Endodermal cell (in vitro differentiated cells): ENCODE measurements at regions not wholly inside any gene's neighbourhood (a gene's known extent, or its start where the extent isn't known, plus 50 kb on each side); places are given as distances from the start of the nearest gene placed in this dataset.

ENCODE experiments used
- DNase-seq: peaks from one replicate; pipeline ENCODE4 v3.0.0-alpha.2; 2017
- H3K27ac ChIP-seq: 2 replicates; pipeline ENCODE4 v1.5.1; 2013; ENCODE audit warnings: mild to moderate bottlenecking, low read depth, low read length, moderate library complexity
- H3K27me3 ChIP-seq: 2 replicates; pipeline ENCODE4 v1.6.1; 2013; ENCODE audit warnings: mild to moderate bottlenecking, low read length, moderate library complexity; ENCODE audit not compliant: insufficient read depth, control insufficient read depth, poor library complexity, severe bottlenecking
- H3K36me3 ChIP-seq: 2 replicates; pipeline ENCODE4 v1.7.0; 2013; ENCODE audit warnings: mild to moderate bottlenecking, low read length, moderate library complexity; ENCODE audit not compliant: control insufficient read depth, insufficient read depth
- H3K4me1 ChIP-seq: one replicate; pipeline ENCODE4 v1.7.0; 2013; ENCODE audit warnings: low read length; ENCODE audit not compliant: control insufficient read depth, insufficient read depth
- H3K4me3 ChIP-seq: 2 replicates; pipeline ENCODE4 v1.5.1; 2013; ENCODE audit warnings: mild to moderate bottlenecking, low read length, moderate library complexity
- H3K9ac ChIP-seq: 2 replicates; pipeline ENCODE4 v1.6.1; 2013; ENCODE audit warnings: mild to moderate bottlenecking, low read length, moderate library complexity; ENCODE audit not compliant: poor library complexity, severe bottlenecking; ENCODE audit errors: extremely low read depth
- H3K9me3 ChIP-seq: 2 replicates; pipeline ENCODE4 v1.6.1; 2013; ENCODE audit warnings: mild to moderate bottlenecking, low read length, moderate library complexity; ENCODE audit not compliant: control insufficient read depth
- H3K27ac Mint-ChIP-seq: 2 replicates; pipeline ENCODE4 v1.8.0; 2020; ENCODE audit warnings: mixed read lengths
- H3K27me3 Mint-ChIP-seq: 2 replicates; pipeline ENCODE4 v1.8.0; 2021; ENCODE audit warnings: mild to moderate bottlenecking, mixed read lengths; ENCODE audit not compliant: insufficient read depth
- H3K36me3 Mint-ChIP-seq: 2 replicates; pipeline ENCODE4 v1.8.0; 2020; ENCODE audit warnings: low read depth, mixed read lengths
- H3K4me1 Mint-ChIP-seq: 2 replicates; pipeline ENCODE4 v1.8.0; 2020; ENCODE audit warnings: mixed read lengths
- H3K4me3 Mint-ChIP-seq: 2 replicates; pipeline ENCODE4 v1.8.0; 2020; ENCODE audit warnings: mild to moderate bottlenecking, moderate library complexity, mixed read lengths
- H3K9me3 Mint-ChIP-seq: 2 replicates; pipeline ENCODE4 v1.8.0; 2020; ENCODE audit warnings: mild to moderate bottlenecking, mixed read lengths
- WGBS, 2 experiments: methylation state at CpG; one replicate each; pipeline versions ENCODE4 v1.1.5 to v1.1.7; 2013; ENCODE audit warnings: missing lambda C conversion rate in 2 of 2, mixed read lengths in 1 of 2; ENCODE audit not compliant: insufficient coverage in 1 of 2, insufficient read length in 1 of 2; 5-methylcytosine and 5-hydroxymethylcytosine counted together
- TF ChIP-seq, protein P1 (sequence below): fragments of 200-600 bp; sonication (generic); conservative IDR thresholded peaks from 2 replicates; pipeline ENCODE4 v1.5.0; 2021; ENCODE audit warnings: antibody characterized with exemption, mild to moderate bottlenecking

DNA sequence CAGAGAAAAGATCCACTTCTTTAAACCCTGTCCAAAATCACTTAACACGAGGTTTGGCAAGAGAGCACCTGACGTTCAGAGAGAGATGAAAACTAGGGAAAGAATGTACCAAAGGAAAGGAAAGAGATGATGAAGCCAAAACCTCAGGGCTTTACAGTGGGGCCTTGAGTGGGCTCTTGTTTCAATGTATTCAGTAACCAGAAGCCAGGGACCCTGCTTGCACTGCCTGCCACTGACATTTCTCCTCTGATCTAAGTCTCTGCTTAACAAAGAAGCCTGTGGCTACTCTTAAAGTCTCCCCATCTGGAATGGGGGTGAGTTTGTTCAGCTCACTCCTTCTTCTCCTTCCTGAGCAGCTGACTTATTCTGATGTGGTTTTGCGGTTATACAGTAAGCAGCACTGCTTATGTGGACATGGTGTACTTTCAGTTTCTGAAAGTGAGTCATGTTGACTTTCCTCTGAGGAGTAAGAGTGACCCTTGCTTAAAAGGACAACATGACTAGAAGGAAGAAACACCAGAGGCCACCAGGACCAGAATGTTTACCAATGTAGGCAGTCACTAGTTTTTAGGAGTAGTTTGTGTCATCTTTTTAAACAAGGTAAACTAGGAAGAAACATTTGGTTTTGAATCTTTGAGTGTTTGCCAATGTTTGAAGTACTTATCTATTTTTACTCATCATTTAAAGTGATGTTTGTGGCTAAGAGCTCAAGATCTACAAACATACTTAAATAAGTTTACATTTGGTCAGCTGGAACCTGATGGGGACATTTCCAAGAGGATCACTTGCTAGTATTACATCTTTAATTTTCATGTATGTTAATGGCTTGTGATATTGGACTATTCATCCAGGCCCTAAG is 87.4 kb downstream of the FASLG start:
- H3K27ac ChIP-seq: no peak overlapping the region
- H3K36me3 ChIP-seq: no peaks in the 10 kb centered on the region
- DNase-seq: no peak
- H3K27me3 ChIP-seq: no peaks in the 10 kb centered on the region
- no peaks in the 10 kb centered on the region for H3K9me3 ChIP-seq
- Mint-ChIP-seq H3K27me3 (peaks cover 4% of the 10 kb centered on the region), H3K4me3 (no peak overlapping the region), H3K9me3 (no peaks in the 10 kb centered on the region), H3K27ac (no peak overlapping the region), H3K4me1 (peaks cover 1% of the 10 kb centered on the region), H3K36me3 (no peaks in the 10 kb centered on the region)
- 90 to 98% methylated on average over 2 to 3 of the region's 3 CpGs for WGBS, 2 experiments
- no peaks in the 10 kb centered on the region for H3K4me1 ChIP-seq
- H3K4me3 ChIP-seq: no peak overlapping the region
- TF ChIP-seq, protein P1, sequence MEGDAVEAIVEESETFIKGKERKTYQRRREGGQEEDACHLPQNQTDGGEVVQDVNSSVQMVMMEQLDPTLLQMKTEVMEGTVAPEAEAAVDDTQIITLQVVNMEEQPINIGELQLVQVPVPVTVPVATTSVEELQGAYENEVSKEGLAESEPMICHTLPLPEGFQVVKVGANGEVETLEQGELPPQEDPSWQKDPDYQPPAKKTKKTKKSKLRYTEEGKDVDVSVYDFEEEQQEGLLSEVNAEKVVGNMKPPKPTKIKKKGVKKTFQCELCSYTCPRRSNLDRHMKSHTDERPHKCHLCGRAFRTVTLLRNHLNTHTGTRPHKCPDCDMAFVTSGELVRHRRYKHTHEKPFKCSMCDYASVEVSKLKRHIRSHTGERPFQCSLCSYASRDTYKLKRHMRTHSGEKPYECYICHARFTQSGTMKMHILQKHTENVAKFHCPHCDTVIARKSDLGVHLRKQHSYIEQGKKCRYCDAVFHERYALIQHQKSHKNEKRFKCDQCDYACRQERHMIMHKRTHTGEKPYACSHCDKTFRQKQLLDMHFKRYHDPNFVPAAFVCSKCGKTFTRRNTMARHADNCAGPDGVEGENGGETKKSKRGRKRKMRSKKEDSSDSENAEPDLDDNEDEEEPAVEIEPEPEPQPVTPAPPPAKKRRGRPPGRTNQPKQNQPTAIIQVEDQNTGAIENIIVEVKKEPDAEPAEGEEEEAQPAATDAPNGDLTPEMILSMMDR: no peak
- no peak overlapping the region for H3K9ac ChIP-seq

DNA sequence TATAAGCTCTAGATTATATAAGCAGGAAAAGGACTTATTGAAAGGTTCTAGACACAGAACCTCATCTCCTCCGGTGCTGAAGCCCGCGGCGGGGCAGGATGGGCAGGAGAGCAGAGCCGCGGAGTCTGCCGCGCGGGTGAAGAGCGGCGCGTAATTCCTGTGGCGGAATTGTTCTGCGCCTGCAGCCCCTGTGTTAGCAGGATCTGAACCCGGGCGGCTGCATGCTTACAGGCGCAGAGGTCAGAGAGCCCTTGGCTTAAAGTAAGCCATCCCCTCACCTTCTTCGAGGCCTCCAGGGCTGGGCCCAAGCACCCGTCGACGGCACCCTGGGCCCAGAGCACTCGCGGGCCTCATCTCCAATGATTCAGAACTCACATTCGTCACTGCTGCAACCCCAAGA is 89.3 kb downstream of the FASLG start:
- WGBS, 2 experiments: 96 to 98% methylated on average over 12 to 24 of the region's 24 CpGs
- no peak overlapping the region for H3K27ac ChIP-seq
- H3K27me3 ChIP-seq: no peaks in the 10 kb centered on the region
- Mint-ChIP-seq H3K4me3 (no peak overlapping the region), H3K27ac (no peak overlapping the region), H3K9me3 (no peaks in the 10 kb centered on the region), H3K36me3 (no peaks in the 10 kb centered on the region), H3K27me3 (no peaks in the 10 kb centered on the region), H3K4me1 (peaks cover 1% of the 10 kb centered on the region)
- H3K9me3 ChIP-seq: no peaks in the 10 kb centered on the region
- no peaks in the 10 kb centered on the region for H3K36me3 ChIP-seq
- TF ChIP-seq, protein P1: no peak
- H3K9ac ChIP-seq: no peak overlapping the region
- no peak overlapping the region for H3K4me3 ChIP-seq
- DNase-seq: no peak
- H3K4me1 ChIP-seq: no peaks in the 10 kb centered on the region

DNA sequence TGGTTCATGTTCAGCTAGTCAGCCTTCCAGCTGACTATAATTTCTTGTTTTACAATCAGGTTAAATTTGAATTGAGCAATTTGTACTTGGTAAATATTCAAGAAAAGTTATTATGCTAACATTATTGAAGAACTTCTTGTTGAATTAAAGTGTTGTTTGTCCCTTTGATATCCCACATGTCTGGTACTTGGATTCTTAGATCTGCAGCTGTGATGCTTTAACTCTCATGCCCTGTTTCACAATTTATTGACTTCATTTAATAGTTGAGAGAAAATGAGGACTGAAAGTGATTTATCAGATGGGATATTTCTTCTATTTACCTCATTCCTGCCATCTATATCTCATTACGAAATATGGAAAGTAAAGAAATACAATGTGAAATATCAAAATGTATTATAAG is 92.8 kb downstream of the FASLG start:
- Histone ChIP-seq H3K27ac (no peak overlapping the region), H3K4me1 (no peaks in the 10 kb centered on the region), H3K9ac (no peak overlapping the region), H3K27me3 (no peaks in the 10 kb centered on the region), H3K4me3 (no peak overlapping the region), H3K9me3 (no peaks in the 10 kb centered on the region), H3K36me3 (no peaks in the 10 kb centered on the region)
- H3K27me3 Mint-ChIP-seq: no peaks in the 10 kb centered on the region
- H3K4me3 Mint-ChIP-seq: no peak overlapping the region
- DNase-seq: no peak
- no peak overlapping the region for H3K27ac Mint-ChIP-seq
- H3K9me3 Mint-ChIP-seq: no peaks in the 10 kb centered on the region
- H3K36me3 Mint-ChIP-seq: no peaks in the 10 kb centered on the region
- no CpG with 5 or more reads among the region's 1 CpG for WGBS, 2 experiments
- no peaks in the 10 kb centered on the region for H3K4me1 Mint-ChIP-seq
- TF ChIP-seq, protein P1: no peak
